ENCODE measurements at regions not wholly inside any gene's neighbourhood (a gene's known extent, or its start where the extent isn't known, plus 50 kb on each side); places are given as distances from the start of the nearest gene placed in this dataset.

DNA sequence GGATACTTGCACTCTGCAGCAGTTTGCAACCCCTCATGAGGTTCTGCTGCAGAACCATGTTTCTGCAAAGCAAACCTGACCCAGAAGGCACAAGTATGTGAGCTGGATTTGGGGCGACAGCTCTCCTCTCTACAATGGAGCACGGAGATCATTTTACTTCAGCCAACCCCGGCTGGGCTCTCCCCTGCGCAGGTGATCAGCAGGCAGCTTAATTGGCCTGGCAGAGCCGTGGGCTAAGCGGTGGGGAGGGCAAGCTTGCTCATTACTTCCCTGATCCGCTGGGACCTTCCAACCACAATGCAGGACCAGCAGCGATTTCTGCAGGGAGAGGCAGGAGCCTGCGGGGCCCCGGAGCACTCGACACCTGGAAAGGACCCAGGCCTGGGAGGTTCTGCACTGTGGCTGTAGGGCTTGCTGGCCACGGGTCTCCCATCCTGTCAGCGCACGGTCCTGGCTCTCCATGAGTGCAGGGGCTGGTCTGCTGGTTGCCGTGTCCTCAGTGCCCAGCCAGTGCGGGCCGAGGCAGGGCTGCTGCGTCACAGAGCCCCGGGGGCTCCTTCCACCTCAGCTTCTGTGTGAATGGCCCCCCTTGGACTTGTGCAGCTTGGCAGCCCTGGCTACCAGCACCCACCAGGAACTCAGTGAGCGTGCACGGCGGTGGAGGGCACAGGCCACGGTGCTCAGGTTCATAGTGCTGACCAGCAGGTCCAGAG is 51.8 kb upstream of the RAPGEF1 start:
- Histone ChIP-seq H3K9me3 (no peaks in the 10 kb centered on the region), H3K4me1 (no peaks in the 10 kb centered on the region), H3K27ac (no peak overlapping the region), H3K4me3 (no peak overlapping the region), H3K27me3 (peaks cover 0 to 33% (median 10%) of the 10 kb centered on the region in 3 donors), H3K36me3 (no peaks in the 10 kb centered on the region)
- TF ChIP-seq, protein P1, sequence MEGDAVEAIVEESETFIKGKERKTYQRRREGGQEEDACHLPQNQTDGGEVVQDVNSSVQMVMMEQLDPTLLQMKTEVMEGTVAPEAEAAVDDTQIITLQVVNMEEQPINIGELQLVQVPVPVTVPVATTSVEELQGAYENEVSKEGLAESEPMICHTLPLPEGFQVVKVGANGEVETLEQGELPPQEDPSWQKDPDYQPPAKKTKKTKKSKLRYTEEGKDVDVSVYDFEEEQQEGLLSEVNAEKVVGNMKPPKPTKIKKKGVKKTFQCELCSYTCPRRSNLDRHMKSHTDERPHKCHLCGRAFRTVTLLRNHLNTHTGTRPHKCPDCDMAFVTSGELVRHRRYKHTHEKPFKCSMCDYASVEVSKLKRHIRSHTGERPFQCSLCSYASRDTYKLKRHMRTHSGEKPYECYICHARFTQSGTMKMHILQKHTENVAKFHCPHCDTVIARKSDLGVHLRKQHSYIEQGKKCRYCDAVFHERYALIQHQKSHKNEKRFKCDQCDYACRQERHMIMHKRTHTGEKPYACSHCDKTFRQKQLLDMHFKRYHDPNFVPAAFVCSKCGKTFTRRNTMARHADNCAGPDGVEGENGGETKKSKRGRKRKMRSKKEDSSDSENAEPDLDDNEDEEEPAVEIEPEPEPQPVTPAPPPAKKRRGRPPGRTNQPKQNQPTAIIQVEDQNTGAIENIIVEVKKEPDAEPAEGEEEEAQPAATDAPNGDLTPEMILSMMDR (IDR thresholded peaks at IDR 0.05): no peak
- TF ChIP-seq POLR2A (IDR thresholded peaks at IDR 0.05): no peak
- TF ChIP-seq EP300 (IDR thresholded peaks at IDR 0.05): no peak
- no peak for TF ChIP-seq POLR2AphosphoS5 (IDR thresholded peaks at IDR 0.05)
- DNase-seq: no peak
- intact Hi-C loops (cut with DNase I): no loop called here
- WGBS, 2 donors: 77 to 81% methylated on average over 23 of the region's 23 CpGs
